Adrenal gland (tissue), 5 donors: ENCODE measurements at regions not wholly inside any gene's neighbourhood (a gene's known extent, or its start where the extent isn't known, plus 50 kb on each side); places are given as distances from the start of the nearest gene placed in this dataset.

Experiments
- CTCF ChIP-seq, 6 experiments: fragments of 450-650 bp in 4 of 6; fragments of 200-600 bp in 2 of 6; sonication (generic) in 1 of 6; IDR thresholded peaks; 1 replicate in 5 of 6; 2 replicates in 1 of 6; pipeline versions ENCODE4 v1.5.1 to v1.8.0; 2016 to 2021; ENCODE audit warnings: antibody characterized with exemption in 6 of 6, mild to moderate bottlenecking in 2 of 6, moderate library complexity in 1 of 6
- POLR2A ChIP-seq, 2 donors: fragments of 450-650 bp; IDR thresholded peaks; one replicate each; pipeline ENCODE4 v1.6.1; 2017; ENCODE audit warnings: antibody characterized with exemption in 2 of 2, mild to moderate bottlenecking in 2 of 2, moderate library complexity in 1 of 2
- donor health status: DM: no; HTN: no; CAD: no.

- TF ChIP-seq CTCF (IDR thresholded peaks at IDR 0.05), result peak; percentile 84 to 93 (median 90)
- TF ChIP-seq POLR2A (IDR thresholded peaks at IDR 0.05), result no peak
These were observed 246.0 kb upstream of the NUDT12 start for GRCh38 chr5:103808464-103809106.
